PC-9 (cell line): ENCODE measurements at regions not wholly inside any gene's neighbourhood (a gene's known extent, or its start where the extent isn't known, plus 50 kb on each side); places are given as distances from the start of the nearest gene placed in this dataset.
"Not testable (repeated sequence)": the region's sequence is repeated elsewhere in the genome, so short reads cannot be mapped to it uniquely, and the experiment has no call there.

Experiments used
- BruUV-seq: library from RNA; stranded (reverse); fragments of 400-500 nt; replicated peaks from 2 replicates; lab custom pipeline; 2021; lab: Mats Ljungman, UMichigan
- CTCF ChIA-PET: fragments of 300-600 bp; sonication (Branson Sonifier 250); formaldehyde crosslinking; loops from one replicate; lab custom pipeline; 2022; ENCODE audit warnings: antibody characterized with exemption; lab: Charles Lee
- POLR2A ChIA-PET: fragments of 300-600 bp; sonication (Branson Sonifier 250); formaldehyde crosslinking; loops from one replicate; lab custom pipeline; 2022; ENCODE audit warnings: antibody characterized with exemption; ENCODE audit not compliant: unreplicated experiment; lab: Charles Lee
- DNase-seq, 2 experiments: peaks; one replicate each; pipeline versions ENCODE4 v3.0.0 to v3.0.0-alpha.2; 2015 to 2022; ENCODE audit warnings: mixed read lengths in 1 of 2
- H2AFZ ChIP-seq: fragments of 200-600 bp; sonication (generic); 2 replicates; pipeline ENCODE4 v1.8.1; 2017; ENCODE audit warnings: antibody characterized with exemption
- H3F3A ChIP-seq: fragments of 200-600 bp; sonication (generic); 2 replicates; pipeline ENCODE4 v1.8.1; 2017; ENCODE audit warnings: antibody characterized with exemption, mild to moderate bottlenecking, low read depth; ENCODE audit not compliant: insufficient read depth
- H3K27ac ChIP-seq: fragments of 200-600 bp; sonication (generic); 2 replicates; pipeline ENCODE4 v1.6.1; 2016; ENCODE audit warnings: mixed run types
- H3K27me3 ChIP-seq: fragments of 200-600 bp; sonication (generic); 2 replicates; pipeline ENCODE4 v1.6.1; 2016; ENCODE audit warnings: low read depth, mixed run types; ENCODE audit not compliant: insufficient read depth
- H3K36me3 ChIP-seq: fragments of 200-600 bp; sonication (generic); 2 replicates; pipeline ENCODE4 v1.6.1; 2016; ENCODE audit warnings: low read depth, mixed run types
- H3K4me1 ChIP-seq: fragments of 200-600 bp; sonication (generic); replicated peaks from 2 replicates; pipeline ENCODE4 v1.6.1; 2016; ENCODE audit warnings: mixed run types; ENCODE audit not compliant: insufficient read depth
- H3K4me2 ChIP-seq: fragments of 200-600 bp; sonication (generic); 2 replicates; pipeline ENCODE4 v1.6.1; 2017; ENCODE audit warnings: mixed run types
- H3K4me3 ChIP-seq: fragments of 200-600 bp; sonication (generic); 2 replicates; pipeline ENCODE4 v1.6.1; 2016; ENCODE audit warnings: mixed run types
- H3K79me2 ChIP-seq: fragments of 200-600 bp; sonication (generic); 2 replicates; pipeline ENCODE4 v1.6.1; 2017; ENCODE audit warnings: low read depth, mixed run types
- H3K9me2 ChIP-seq: fragments of 200-600 bp; sonication (generic); 2 replicates; pipeline ENCODE4 v1.8.1; 2017; ENCODE audit warnings: mild to moderate bottlenecking; ENCODE audit not compliant: insufficient read depth
- H3K9me3 ChIP-seq: fragments of 200-600 bp; sonication (generic); 2 replicates; pipeline ENCODE4 v1.8.1; 2016; ENCODE audit warnings: low read depth; ENCODE audit not compliant: insufficient read depth
- H4K20me1 ChIP-seq: fragments of 200-600 bp; sonication (generic); 2 replicates; pipeline ENCODE4 v1.8.1; 2017; ENCODE audit not compliant: insufficient read depth
- CTCF ChIP-seq: fragments of 200-600 bp; sonication (generic); conservative IDR thresholded peaks from 2 replicates; pipeline ENCODE4 v1.6.1; 2017; ENCODE audit warnings: mixed run types, antibody characterized with exemption, mild to moderate bottlenecking, moderate library complexity
- EZH2 ChIP-seq: fragments of 200-600 bp; sonication (generic); IDR thresholded peaks from 2 replicates; pipeline ENCODE4 v1.8.0; 2017; ENCODE audit warnings: antibody characterized with exemption, low read depth
- intact Hi-C: fragments of 100-400 bp; cut with micrococcal nuclease; formaldehyde crosslinking; loops from one replicate; pipeline ENCODE4 v1.10.0; 2022; ENCODE audit not compliant: unreplicated experiment

- DNase-seq, result no peak
- H3K9me3 ChIP-seq, result no peaks in the 10 kb centered on the region
- H3F3A ChIP-seq, result no peaks in the 10 kb centered on the region
- no peak overlapping the region for H3K4me3 ChIP-seq
- H3K9me2 ChIP-seq, result no peaks in the 10 kb centered on the region
- TF ChIP-seq CTCF (no peak), EZH2 (no peak)
- H3K27me3 ChIP-seq, result no peaks in the 10 kb centered on the region
- H2AFZ ChIP-seq, result no peak overlapping the region
- BruUV-seq, result no TSS peak
- H3K4me1 ChIP-seq, result no peaks in the 10 kb centered on the region
- CTCF ChIA-PET, result no interaction called here
- H3K27ac ChIP-seq, result no peak overlapping the region
- no peak overlapping the region for H3K4me2 ChIP-seq
- no peaks in the 10 kb centered on the region for H4K20me1 ChIP-seq
- intact Hi-C loops, result no loop called here
- H3K36me3 ChIP-seq, result no peaks in the 10 kb centered on the region
- POLR2A ChIA-PET, result no interaction called here
- no peaks in the 10 kb centered on the region for H3K79me2 ChIP-seq
These were observed 376.6 kb upstream of the NAALADL2 start for GRCh38 chr3:174482541-174482940.

- no peak for TF ChIP-seq CTCF
- TF ChIP-seq EZH2, result no peak
- Histone ChIP-seq H3K27ac (no peak overlapping the region), H4K20me1 (no peaks in the 10 kb centered on the region), H3K9me2 (no peaks in the 10 kb centered on the region), H3K27me3 (no peaks in the 10 kb centered on the region), H3K4me1 (no peaks in the 10 kb centered on the region), H3K79me2 (no peaks in the 10 kb centered on the region), H3F3A (no peaks in the 10 kb centered on the region), H3K9me3 (no peaks in the 10 kb centered on the region), H2AFZ (no peak overlapping the region), H3K4me3 (no peak overlapping the region), H3K4me2 (no peak overlapping the region), H3K36me3 (no peaks in the 10 kb centered on the region)
- ChIA-PET POLR2A (no interaction called here), CTCF (no interaction called here)
- no peak for DNase-seq
- intact Hi-C loops, result no loop called here
- no TSS peak for BruUV-seq
These were observed 375.9 kb upstream of the NAALADL2 start for GRCh38 chr3:174483254-174483653.

DNA sequence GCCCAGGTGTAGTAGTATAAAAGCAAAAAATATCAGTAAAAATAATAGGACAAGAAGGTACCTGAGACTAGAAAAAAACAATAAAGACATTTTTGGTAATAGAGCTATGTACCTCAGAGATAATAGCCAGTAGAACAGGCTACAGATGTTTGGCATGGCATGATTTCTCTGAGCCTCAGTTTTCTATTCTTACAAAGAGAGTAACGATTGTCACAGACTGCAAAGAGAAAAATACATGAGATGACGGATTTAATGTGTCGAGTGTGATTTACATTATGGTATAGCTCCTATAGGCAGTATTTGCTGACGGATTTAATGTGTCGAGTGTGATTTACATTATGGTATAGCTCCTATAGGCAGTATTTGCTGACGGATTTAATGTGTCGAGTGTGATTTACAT is 375.3 kb upstream of the NAALADL2 start:
- intact Hi-C loops, H3K36me3 ChIP-seq, DNase-seq, BruUV-seq, POLR2A ChIA-PET, H3K9me3 ChIP-seq, H3K4me3 ChIP-seq, H3K9me2 ChIP-seq, H3K79me2 ChIP-seq, H3K4me2 ChIP-seq, H3K27me3 ChIP-seq, H2AFZ ChIP-seq, H3K4me1 ChIP-seq, H3F3A ChIP-seq, H3K27ac ChIP-seq, CTCF ChIA-PET, H4K20me1 ChIP-seq: not testable (repeated sequence)

DNA sequence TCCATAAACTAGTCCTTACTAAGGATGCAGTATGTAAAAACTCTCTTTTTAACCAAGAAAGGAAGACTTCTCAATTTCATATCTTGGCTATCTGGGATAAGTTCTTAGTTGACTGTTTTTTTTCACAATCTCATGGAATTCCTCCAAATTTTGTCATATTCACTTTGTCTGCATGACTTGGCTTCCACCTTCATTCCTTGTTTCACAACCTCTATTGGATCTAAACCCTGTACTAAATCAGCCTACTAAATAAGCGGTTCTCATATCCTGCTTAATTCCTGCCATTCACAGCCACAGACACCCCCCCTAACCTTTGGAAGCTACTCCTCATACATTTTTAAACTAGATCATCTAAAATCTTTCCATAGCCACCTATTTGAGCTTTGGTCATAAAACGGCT is 370.6 kb upstream of the NAALADL2 start:
- intact Hi-C loops, result no loop called here
- Histone ChIP-seq H4K20me1 (no peaks in the 10 kb centered on the region), H3K4me3 (no peak overlapping the region), H3K27me3 (no peaks in the 10 kb centered on the region), H3K27ac (no peak overlapping the region), H3K9me2 (peaks cover 6% of the 10 kb centered on the region; the same call in 1 of the 2 replicates), H3K4me2 (no peak overlapping the region), H3K36me3 (no peaks in the 10 kb centered on the region), H3K79me2 (no peaks in the 10 kb centered on the region), H3K9me3 (no peaks in the 10 kb centered on the region), H3K4me1 (no peaks in the 10 kb centered on the region), H3F3A (no peaks in the 10 kb centered on the region), H2AFZ (no peak overlapping the region)
- no TSS peak for BruUV-seq
- ChIA-PET POLR2A (no interaction called here), CTCF (no interaction called here)
- no peak for DNase-seq
- TF ChIP-seq CTCF (no peak), EZH2 (no peak)
